Right atrium auricular region (tissue), 2 donors: ENCODE measurements at regions not wholly inside any gene's neighbourhood (a gene's known extent, or its start where the extent isn't known, plus 50 kb on each side); places are given as distances from the start of the nearest gene placed in this dataset.

ENCODE experiments used
- DNase-seq: peaks from one replicate; pipeline ENCODE4 v3.0.0-alpha.2; 2019; ENCODE audit warnings: low spot score
- H3K27ac ChIP-seq, 2 donors: fragments of 200-600 bp; sonication (generic); 1 replicate in 1 of 2; 2 replicates in 1 of 2; pipeline ENCODE4 v1.5.1; 2016 to 2019
- H3K27me3 ChIP-seq, 2 donors: fragments of 200-600 bp; sonication (generic); one replicate each; pipeline versions ENCODE4 v1.5.1 to v1.6.0; 2017 to 2019
- H3K36me3 ChIP-seq: fragments of 200-600 bp; sonication (generic); one replicate; pipeline ENCODE4 v1.5.1; 2016
- H3K4me1 ChIP-seq, 2 donors: fragments of 200-600 bp; sonication (generic); one replicate each; pipeline versions ENCODE4 v1.5.1 to v1.6.0; 2017 to 2019
- H3K4me3 ChIP-seq, 2 donors: fragments of 200-600 bp; sonication (generic); 1 replicate in 1 of 2; 2 replicates in 1 of 2; pipeline ENCODE4 v1.5.1; 2017 to 2019; ENCODE audit warnings: mild to moderate bottlenecking in 1 of 2, moderate library complexity in 1 of 2
- H3K9me3 ChIP-seq, 2 donors: fragments of 200-600 bp; sonication (generic); one replicate each; pipeline ENCODE4 v1.5.1; 2019
- TF ChIP-seq, protein P1 (sequence below), 2 donors: fragments of 200-600 bp; sonication (generic); IDR thresholded peaks; one replicate each; pipeline ENCODE4 v1.5.1; 2019; ENCODE audit warnings: antibody characterized with exemption in 2 of 2

DNA sequence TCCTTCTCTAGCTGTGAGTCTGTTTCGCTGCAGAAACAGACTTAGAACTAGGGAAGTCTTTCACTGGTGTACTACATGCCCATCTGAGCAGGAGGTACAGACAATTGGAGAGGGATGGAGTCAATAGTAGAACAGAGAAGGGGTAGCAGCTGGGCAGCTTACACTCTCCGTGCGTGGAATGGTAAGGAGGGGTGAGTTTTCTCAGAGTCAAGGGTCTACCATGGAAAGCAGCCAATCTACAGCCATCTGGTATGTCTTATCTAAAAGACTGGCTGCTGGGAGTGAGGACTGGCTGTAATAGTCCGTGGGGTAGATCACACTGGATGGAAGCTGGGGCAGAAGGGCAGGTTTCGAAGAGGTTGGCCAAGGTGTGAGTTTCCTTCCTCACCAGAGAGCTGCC lies 137.3 kb upstream of the TENM4 start:
- TF ChIP-seq, protein P1, sequence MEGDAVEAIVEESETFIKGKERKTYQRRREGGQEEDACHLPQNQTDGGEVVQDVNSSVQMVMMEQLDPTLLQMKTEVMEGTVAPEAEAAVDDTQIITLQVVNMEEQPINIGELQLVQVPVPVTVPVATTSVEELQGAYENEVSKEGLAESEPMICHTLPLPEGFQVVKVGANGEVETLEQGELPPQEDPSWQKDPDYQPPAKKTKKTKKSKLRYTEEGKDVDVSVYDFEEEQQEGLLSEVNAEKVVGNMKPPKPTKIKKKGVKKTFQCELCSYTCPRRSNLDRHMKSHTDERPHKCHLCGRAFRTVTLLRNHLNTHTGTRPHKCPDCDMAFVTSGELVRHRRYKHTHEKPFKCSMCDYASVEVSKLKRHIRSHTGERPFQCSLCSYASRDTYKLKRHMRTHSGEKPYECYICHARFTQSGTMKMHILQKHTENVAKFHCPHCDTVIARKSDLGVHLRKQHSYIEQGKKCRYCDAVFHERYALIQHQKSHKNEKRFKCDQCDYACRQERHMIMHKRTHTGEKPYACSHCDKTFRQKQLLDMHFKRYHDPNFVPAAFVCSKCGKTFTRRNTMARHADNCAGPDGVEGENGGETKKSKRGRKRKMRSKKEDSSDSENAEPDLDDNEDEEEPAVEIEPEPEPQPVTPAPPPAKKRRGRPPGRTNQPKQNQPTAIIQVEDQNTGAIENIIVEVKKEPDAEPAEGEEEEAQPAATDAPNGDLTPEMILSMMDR (IDR thresholded peaks at IDR 0.05): no peak
- H3K27ac ChIP-seq: no peak overlapping the region
- H3K9me3 ChIP-seq: no peaks in the 10 kb centered on the region
- H3K36me3 ChIP-seq: no peaks in the 10 kb centered on the region
- no peaks in the 10 kb centered on the region for H3K4me1 ChIP-seq
- no peaks in the 10 kb centered on the region for H3K27me3 ChIP-seq
- no peak overlapping the region for H3K4me3 ChIP-seq
- no peak for DNase-seq

DNA sequence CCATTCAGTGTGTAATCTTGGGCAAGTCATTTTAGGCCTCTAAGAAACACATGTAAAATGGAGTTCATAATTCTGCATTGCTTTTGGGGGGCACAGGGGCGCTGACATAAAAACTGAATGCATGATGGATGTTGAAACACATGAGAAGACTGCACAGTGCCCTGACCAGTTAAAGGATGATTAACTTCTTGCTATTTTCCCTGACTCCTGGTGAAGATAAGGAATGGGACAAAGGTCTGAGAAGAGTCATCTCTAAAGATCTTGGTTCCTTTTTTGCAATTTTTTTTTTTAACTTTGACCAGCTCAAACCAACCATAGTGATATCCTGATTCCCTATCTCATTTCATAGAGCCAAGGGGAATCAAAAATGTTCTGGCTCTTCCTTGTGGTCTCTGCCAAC lies 134.9 kb upstream of the TENM4 start:
- DNase-seq: no peak
- Histone ChIP-seq H3K27me3 (no peaks in the 10 kb centered on the region), H3K27ac (no peak overlapping the region), H3K4me3 (no peak overlapping the region), H3K36me3 (no peaks in the 10 kb centered on the region), H3K4me1 (no peaks in the 10 kb centered on the region), H3K9me3 (no peaks in the 10 kb centered on the region)
- TF ChIP-seq, protein P1 (IDR thresholded peaks at IDR 0.05): no peak

DNA sequence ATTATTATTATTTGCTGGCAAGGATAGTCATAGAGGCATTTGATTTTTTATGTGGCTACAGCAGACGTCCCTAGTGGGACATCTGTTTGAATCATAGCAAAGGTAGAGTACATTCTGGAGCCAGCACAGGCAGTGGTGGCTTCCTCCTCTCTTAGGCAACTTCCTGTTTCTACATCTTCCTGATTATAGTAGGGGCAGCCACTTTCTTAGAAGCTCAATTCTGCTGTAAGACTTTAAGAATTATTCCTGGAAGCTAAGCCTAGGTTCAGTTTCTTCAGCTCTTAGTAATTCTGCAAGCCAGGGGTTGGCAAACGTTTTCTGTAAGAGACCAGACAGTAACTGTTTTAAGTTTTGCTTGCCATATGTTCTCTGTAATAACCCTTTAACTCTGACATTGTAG lies 129.3 kb upstream of the TENM4 start:
- no peak for DNase-seq
- TF ChIP-seq, protein P1 (IDR thresholded peaks at IDR 0.05): no peak
- Histone ChIP-seq H3K4me3 (no peak overlapping the region), H3K4me1 (no peaks in the 10 kb centered on the region), H3K27ac (no peak overlapping the region), H3K27me3 (no peaks in the 10 kb centered on the region), H3K9me3 (peaks cover 0 to 6% of the 10 kb centered on the region in 2 donors), H3K36me3 (no peaks in the 10 kb centered on the region)

DNA sequence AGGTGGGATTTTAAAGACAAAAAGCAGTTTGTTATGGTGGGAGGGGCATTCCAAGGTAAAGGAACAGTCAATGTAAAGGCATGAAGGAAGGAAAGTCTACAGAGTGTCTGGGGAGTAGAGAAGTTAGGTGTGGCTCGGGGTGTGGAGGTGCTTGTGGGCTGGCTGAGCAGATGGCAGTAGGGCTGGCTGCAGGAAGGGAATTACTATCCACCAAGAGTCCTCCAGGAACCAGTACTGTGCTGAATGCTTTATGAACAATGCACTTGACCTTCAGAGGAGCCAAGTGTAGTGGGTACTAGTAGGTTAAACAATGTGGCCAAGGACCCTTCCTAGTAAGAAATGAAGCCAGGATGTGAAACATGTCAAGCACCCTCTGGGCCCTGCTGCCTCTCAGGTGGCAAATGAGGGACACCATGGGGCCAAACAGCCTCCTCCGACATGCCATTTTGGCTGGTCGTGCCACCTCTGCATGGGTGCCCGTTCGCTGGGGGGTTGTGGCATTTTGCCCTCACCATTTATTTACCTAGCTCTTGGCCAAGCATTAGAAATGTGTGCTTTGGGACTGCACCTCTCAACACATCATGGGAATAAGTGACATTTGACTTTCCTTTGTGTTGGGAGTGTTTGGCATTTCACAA lies 123.6 kb upstream of the TENM4 start:
- peaks cover 0 to 2% of the 10 kb centered on the region in 2 donors for H3K9me3 ChIP-seq
- H3K4me1 ChIP-seq: no peaks in the 10 kb centered on the region
- H3K27ac ChIP-seq: no peak overlapping the region
- no peaks in the 10 kb centered on the region for H3K27me3 ChIP-seq
- no peak overlapping the region for H3K4me3 ChIP-seq
- TF ChIP-seq, protein P1 (IDR thresholded peaks at IDR 0.05): no peak
- no peak for DNase-seq
- H3K36me3 ChIP-seq: no peaks in the 10 kb centered on the region

DNA sequence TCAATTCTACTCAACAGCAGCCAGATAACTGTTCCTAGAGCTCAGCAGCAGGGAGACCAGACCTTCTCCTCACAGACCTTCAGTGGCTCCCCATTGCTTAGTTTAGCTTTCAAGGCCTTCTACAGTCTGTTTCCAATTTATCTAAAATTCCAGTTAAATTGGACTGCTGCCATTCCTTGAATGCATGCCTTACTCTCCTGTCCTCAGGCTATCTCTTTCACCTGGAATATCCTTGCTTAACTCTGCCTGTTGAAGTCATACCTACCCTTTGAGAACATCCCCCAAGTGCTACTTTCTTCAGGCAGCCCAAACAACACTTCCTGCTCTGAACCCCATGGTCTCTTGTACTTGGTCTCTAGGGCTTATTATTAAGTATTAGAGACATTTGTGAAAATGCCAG lies 120.7 kb upstream of the TENM4 start:
- Histone ChIP-seq H3K36me3 (no peaks in the 10 kb centered on the region), H3K27ac (no peak overlapping the region), H3K27me3 (no peaks in the 10 kb centered on the region), H3K9me3 (no peaks in the 10 kb centered on the region), H3K4me1 (no peaks in the 10 kb centered on the region), H3K4me3 (no peak overlapping the region)
- DNase-seq: no peak
- TF ChIP-seq, protein P1 (IDR thresholded peaks at IDR 0.05): no peak

DNA sequence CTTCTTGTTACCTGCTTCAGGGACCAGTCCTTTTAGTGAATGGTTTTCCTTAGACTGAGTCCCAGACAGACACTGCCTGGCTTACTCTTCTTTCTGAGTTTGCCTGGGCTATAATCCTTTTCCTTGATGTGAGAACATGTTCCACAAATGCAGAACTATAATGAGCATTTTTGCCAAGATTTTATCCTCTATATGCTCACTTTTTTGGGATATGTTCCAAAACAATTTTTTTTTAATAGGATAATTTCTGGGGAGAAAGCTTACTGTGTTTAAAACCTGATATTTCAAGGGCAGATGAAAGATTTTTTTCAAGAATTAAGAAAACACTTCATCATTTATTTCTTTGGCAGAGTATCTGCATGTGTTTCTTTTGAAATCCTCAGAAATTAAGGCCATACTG lies 110.0 kb upstream of the TENM4 start:
- TF ChIP-seq, protein P1 (IDR thresholded peaks at IDR 0.05): no peak
- no peak for DNase-seq
- Histone ChIP-seq H3K9me3 (no peaks in the 10 kb centered on the region), H3K4me1 (no peaks in the 10 kb centered on the region), H3K36me3 (no peaks in the 10 kb centered on the region), H3K27me3 (no peaks in the 10 kb centered on the region), H3K27ac (no peak overlapping the region), H3K4me3 (no peak overlapping the region)
